HUES64 (cell line): ENCODE measurements at regions not wholly inside any gene's neighbourhood (a gene's known extent, or its start where the extent isn't known, plus 50 kb on each side); places are given as distances from the start of the nearest gene placed in this dataset.
"Not testable (repeated sequence)": the region's sequence is repeated elsewhere in the genome, so short reads cannot be mapped to it uniquely, and the experiment has no call there.

Experiments used
- H3K27ac ChIP-seq: 2 replicates; pipeline ENCODE4 v1.7.0; 2013; ENCODE audit warnings: low read depth, low read length, inconsistent platforms
- H3K27me3 ChIP-seq: 2 replicates; pipeline ENCODE4 v1.6.1; 2013; ENCODE audit warnings: mild to moderate bottlenecking, low read length; ENCODE audit not compliant: insufficient read depth
- H3K36me3 ChIP-seq: 2 replicates; pipeline ENCODE4 v1.6.1; 2013; ENCODE audit warnings: mild to moderate bottlenecking, low read length; ENCODE audit not compliant: insufficient read depth
- H3K4me1 ChIP-seq: 2 replicates; pipeline ENCODE4 v1.6.1; 2013; ENCODE audit warnings: mild to moderate bottlenecking, low read length, moderate library complexity; ENCODE audit not compliant: insufficient read depth
- H3K4me3 ChIP-seq: 2 replicates; pipeline ENCODE4 v1.5.1; 2013; ENCODE audit warnings: mild to moderate bottlenecking, low read length, moderate library complexity
- H3K9ac ChIP-seq: 2 replicates; pipeline ENCODE4 v1.6.1; 2013; ENCODE audit warnings: mild to moderate bottlenecking, low read depth, low read length
- H3K9me3 ChIP-seq: 2 replicates; pipeline ENCODE4 v1.6.1; 2013; ENCODE audit warnings: low read depth, low read length; ENCODE audit not compliant: insufficient read depth
- WGBS: fragments of 150-250, 120-280 bp; methylation state at CpG from one replicate; pipeline ENCODE4 v1.1.7; 2013; ENCODE audit warnings: missing lambda C conversion rate; 5-methylcytosine and 5-hydroxymethylcytosine counted together

DNA sequence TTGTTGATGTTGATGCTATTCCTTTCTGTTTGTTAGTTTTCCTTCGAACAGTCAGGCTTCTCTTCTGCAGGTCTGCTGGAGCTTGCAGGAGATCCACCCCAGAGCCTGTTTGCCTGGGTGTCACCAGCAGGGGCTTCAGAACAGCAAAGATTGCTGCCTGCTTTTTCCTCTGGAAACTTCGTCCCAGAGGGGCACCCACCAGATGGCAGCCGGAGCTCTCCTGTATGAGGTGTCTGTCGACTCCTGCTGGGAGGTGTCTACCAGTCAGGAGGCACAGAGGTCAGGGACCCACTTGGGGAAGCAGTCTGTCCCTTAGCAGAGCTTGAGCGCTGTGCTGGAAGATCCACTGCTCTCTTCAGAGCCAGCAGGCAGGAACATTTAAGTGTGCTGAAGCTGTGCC is 303.2 kb downstream of the ZIC1 start:
- no peaks in the 10 kb centered on the region for H3K27me3 ChIP-seq
- no peaks in the 10 kb centered on the region for H3K36me3 ChIP-seq
- no peaks in the 10 kb centered on the region for H3K4me1 ChIP-seq
- WGBS: 92% methylated on average over 5 of the region's 5 CpGs
- H3K9me3 ChIP-seq: 0 out of 2 replicates have a peak, but pooled peaks cover 3% of the 10 kb centered on the region
- H3K9ac ChIP-seq: no peak overlapping the region
- no peak overlapping the region for H3K4me3 ChIP-seq
- H3K27ac ChIP-seq: no peak overlapping the region

DNA sequence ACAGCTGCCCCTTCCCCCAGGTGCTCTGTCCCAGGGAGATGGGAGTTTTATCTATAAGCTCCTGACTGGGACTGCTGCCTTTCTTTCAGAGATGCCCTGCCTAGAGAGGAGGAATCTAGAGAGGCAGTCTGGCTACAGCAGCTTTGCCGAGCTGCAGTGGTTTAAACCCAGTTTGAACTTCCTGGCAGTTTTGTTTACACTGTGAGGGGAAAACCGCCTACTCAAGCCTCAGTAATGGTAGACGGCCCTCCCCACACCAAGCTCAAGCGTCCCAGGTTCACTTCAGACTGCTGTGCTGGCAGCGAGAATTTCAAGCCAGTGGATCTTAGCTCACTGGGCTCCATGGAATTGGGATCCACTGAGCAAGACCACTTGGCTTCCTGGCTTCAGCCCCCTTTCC is 303.6 kb downstream of the ZIC1 start:
- H3K4me3 ChIP-seq, H3K9ac ChIP-seq, H3K9me3 ChIP-seq, H3K36me3 ChIP-seq, H3K4me1 ChIP-seq, H3K27me3 ChIP-seq, H3K27ac ChIP-seq: not testable (repeated sequence)
- WGBS: 76% methylated on average over 5 of the region's 5 CpGs

DNA sequence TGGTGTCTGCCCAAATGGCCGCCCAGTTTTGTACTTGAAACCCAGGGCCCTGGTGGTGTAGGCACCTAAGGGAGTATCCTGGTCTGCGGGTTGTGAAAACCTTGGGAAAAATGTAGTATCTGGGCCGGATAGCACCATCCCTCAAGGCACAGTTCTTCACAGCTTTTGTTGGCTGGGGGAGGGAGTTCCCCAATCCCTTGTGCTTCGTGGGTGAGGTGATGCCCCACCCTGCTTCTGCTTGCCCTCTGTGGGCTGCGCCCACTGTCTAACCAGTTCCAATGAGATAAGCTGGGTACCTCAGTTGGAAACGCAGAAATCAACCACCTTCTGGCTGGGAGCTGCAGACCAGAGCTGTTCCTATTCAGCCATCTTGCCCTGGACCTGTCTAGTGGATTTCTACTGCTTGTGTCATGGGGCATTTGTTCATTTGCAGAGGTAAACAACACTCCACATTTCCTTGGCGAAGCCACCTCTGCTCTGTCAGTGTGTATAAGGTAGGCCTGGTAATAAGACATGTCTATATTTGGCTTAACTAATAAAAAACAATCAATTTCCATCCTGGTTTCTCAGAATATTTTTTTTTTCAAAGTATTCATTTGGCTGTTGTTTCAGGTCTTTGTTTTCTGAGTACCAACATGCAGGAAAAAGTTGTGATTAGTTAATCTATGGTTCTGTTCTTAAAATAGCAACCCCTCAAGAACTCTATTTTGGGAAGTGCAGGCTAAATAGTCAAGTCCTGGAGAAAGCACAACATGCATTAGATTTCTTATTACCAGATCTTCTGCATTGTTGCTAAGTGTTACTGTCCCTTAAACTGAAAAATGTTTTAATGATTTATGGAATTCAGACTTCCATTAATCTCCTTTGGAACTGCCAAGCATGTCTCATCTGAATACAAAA is 304.3 kb downstream of the ZIC1 start:
- 96% methylated on average over 6 of the region's 7 CpGs for WGBS
- H3K9ac ChIP-seq: no peak overlapping the region
- H3K9me3 ChIP-seq: 0 out of 2 replicates have a peak, but pooled peaks cover 3% of the 10 kb centered on the region
- no peaks in the 10 kb centered on the region for H3K4me1 ChIP-seq
- H3K27ac ChIP-seq: no peak overlapping the region
- H3K27me3 ChIP-seq: no peaks in the 10 kb centered on the region
- no peak overlapping the region for H3K4me3 ChIP-seq
- H3K36me3 ChIP-seq: no peaks in the 10 kb centered on the region

DNA sequence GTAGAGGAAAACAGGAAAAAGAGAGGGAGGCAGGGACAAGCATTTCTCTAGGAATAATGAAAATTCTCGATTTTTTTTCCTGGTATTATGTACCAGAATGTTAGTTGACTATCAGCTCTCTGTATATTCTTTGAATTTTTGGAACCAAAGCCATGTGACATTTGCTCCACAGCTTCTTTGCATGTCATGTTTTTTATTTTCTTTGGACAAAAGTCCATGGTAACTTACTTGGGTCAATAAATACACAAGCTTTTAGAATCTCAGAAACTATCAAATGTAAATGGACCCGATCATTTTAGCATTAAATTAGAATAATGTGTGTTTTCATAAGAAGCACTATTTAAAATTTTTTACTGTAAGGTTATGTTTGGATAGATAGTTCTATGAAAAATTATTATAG is 320.5 kb downstream of the ZIC1 start:
- WGBS: 96% methylated on average over 2 of the region's 2 CpGs

DNA sequence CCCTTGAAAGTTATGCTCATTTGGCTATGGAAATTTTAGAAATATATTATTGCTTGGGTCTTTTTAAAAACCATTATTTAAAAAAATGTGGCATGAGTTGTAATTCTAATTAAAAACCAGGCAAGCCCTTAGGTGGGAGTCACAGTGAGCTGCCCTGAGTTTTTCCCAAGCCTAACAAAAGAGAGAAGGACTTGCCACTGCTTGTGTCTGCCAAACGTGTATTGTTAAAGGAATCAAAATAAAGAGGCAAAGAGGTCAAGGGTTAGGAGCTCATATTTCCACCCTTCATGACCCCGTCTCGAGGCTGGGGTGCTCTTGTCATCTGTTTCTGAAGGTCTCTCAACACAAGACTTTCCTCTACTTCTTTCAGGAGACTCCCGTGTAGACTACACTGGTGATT is 321.1 kb downstream of the ZIC1 start:
- Histone ChIP-seq H3K9ac (no peak overlapping the region), H3K9me3 (no peaks in the 10 kb centered on the region), H3K36me3 (no peaks in the 10 kb centered on the region), H3K27ac (no peak overlapping the region), H3K4me1 (peaks cover 37% of the 10 kb centered on the region), H3K27me3 (no peaks in the 10 kb centered on the region), H3K4me3 (no peak overlapping the region)
- 36% methylated on average over 4 of the region's 4 CpGs for WGBS

More for the DNA sequence above, 320.5 kb downstream of the ZIC1 start:
- H3K36me3 ChIP-seq: no peaks in the 10 kb centered on the region
- H3K4me1 ChIP-seq: peaks cover 34% of the 10 kb centered on the region
- H3K27ac ChIP-seq: no peak overlapping the region
- no peaks in the 10 kb centered on the region for H3K27me3 ChIP-seq
- no peaks in the 10 kb centered on the region for H3K9me3 ChIP-seq
- H3K4me3 ChIP-seq: no peak overlapping the region
- no peak overlapping the region for H3K9ac ChIP-seq

DNA sequence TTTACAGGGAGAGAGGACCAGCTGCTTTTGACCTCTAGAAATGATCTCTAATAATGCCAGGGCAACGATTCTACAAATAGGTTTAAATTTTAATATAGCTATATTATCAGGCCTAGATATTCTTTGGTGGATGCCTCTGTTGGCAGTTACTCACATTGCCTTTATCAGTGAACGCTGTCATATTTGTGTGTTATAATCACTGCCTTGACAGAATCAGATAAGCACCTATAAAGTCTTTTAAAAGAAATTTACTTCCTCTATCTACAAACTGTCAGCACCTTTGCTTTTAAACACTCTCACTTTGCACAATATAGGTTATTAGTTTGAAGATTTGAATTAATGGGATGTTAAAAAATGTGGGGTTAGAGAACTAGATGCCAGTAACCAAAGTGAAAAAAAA is 324.1 kb downstream of the ZIC1 start:
- no peaks in the 10 kb centered on the region for H3K36me3 ChIP-seq
- no peak overlapping the region; the same call in 1 of the 2 replicates for H3K27ac ChIP-seq
- H3K4me3 ChIP-seq: no peak overlapping the region
- peaks cover 46% of the 10 kb centered on the region for H3K4me1 ChIP-seq
- H3K27me3 ChIP-seq: no peaks in the 10 kb centered on the region
- H3K9me3 ChIP-seq: no peaks in the 10 kb centered on the region
- 100% methylated on average over 1 of the region's 2 CpGs for WGBS
- no peak overlapping the region for H3K9ac ChIP-seq

DNA sequence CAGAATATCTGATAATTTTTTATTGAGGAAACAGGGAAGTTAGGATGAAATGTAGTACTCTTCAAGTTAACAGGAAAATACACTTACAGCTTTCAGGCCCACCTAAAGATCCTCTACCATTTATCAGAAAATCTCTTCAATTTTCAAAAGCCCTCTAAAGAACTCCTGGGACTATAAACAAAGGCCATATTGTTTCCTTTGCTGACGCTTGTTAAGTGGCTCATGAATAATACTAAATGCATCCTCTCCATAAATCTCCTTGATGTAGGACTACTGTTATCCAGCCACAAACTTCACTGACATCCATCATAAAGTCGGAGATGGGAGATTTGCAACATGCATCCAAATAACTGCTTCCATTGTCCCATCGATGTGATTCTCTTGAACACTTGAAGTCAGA is 326.5 kb downstream of the ZIC1 start:
- Histone ChIP-seq H3K27ac (no peak overlapping the region), H3K36me3 (no peaks in the 10 kb centered on the region), H3K27me3 (no peaks in the 10 kb centered on the region), H3K4me3 (no peak overlapping the region), H3K4me1 (peaks cover 37% of the 10 kb centered on the region), H3K9me3 (no peaks in the 10 kb centered on the region), H3K9ac (no peak overlapping the region)
- WGBS: 61% methylated on average over 2 of the region's 3 CpGs

DNA sequence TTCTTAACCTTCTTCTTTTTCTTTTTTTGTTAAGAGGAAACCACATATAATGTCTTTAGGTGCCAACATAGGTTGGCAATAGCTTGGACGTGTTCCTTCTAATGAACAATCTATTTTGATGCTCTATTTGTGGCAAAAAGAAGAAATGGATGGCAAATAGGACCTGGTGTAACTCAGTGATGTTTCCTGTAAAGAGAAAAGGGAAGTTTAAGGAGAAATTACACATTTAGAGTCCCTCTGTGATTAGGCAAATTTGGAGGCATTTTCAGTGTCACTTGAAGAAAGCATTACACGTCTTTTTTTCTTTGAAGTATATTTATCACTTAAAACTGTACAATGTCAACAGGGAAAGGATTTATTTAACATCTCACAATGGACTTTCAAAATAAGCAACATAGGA is 327.1 kb downstream of the ZIC1 start:
- no peak overlapping the region for H3K4me3 ChIP-seq
- no peaks in the 10 kb centered on the region for H3K36me3 ChIP-seq
- H3K9me3 ChIP-seq: no peaks in the 10 kb centered on the region
- H3K4me1 ChIP-seq: peaks cover 31% of the 10 kb centered on the region
- 93% methylated on average over 1 of the region's 2 CpGs for WGBS
- H3K9ac ChIP-seq: no peak overlapping the region
- no peak overlapping the region for H3K27ac ChIP-seq
- no peaks in the 10 kb centered on the region for H3K27me3 ChIP-seq

DNA sequence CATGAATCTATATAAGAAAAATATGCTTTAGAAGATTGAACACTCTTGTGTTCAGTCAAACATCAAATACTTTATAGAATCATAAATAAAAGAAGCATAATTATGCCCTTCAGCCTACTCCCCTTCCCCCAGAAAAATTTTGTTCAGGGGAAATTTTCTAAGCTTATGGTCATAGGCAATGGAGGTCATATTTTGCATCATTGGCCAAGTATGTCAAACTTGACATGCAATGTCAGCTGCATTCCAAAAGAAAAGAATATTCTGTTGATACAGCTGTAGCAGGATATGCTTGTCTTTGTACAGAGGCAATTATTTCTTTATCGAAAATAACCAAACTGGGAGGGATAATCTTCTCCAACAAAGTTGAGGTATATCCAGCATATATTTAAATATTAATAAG is 328.2 kb downstream of the ZIC1 start:
- Histone ChIP-seq H3K4me1 (peaks cover 20% of the 10 kb centered on the region), H3K27ac (no peak overlapping the region), H3K9ac (no peak overlapping the region), H3K9me3 (no peaks in the 10 kb centered on the region), H3K27me3 (no peaks in the 10 kb centered on the region), H3K36me3 (no peaks in the 10 kb centered on the region), H3K4me3 (no peak overlapping the region)
- 86% methylated on average over 1 of the region's 1 CpG for WGBS

DNA sequence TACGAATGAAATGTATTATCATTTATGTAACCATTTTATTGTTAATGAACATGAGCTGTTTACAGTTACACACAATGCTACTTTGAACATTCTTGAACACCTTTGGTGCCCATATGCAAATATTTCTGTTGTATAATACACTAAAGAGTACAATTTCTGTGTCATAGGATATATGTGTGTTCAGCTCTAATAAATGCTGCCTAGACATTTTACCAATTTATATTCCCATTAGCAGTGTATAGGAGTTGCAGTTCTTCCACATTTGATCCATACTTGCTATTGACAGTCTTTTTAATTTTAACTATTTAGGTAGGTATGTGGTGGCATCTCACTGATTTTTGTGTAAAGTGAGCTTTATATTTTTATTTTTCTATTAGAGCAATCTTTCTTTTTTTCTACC is 331.8 kb downstream of the ZIC1 start:
- Histone ChIP-seq H3K36me3 (no peaks in the 10 kb centered on the region), H3K9me3 (no peaks in the 10 kb centered on the region), H3K27ac (no peak overlapping the region), H3K4me3 (no peak overlapping the region), H3K4me1 (peaks cover 3% of the 10 kb centered on the region; the same call in 1 of the 2 replicates), H3K9ac (no peak overlapping the region), H3K27me3 (no peaks in the 10 kb centered on the region)
- no CpG with 5 or more reads among the region's 1 CpG for WGBS

DNA sequence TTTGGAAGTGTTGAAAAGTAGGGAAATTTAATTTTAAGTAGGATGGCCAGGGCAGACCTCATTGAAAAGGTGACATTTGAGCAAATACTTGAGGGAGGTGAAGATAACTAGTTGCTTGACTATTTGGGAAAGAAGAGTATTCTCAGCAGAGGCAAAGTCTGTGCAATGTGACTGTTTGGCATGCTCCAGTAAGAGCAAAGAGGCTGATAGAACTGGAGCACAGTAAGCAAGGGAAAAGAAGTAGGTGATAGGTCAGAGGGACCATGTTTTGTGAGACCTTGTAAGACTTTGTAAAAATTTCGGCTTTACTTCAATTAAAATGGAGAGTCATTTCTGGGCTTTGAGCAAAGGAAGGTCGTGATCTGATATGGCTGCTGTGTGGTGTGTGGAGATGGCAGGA is 335.8 kb downstream of the ZIC1 start:
- Histone ChIP-seq H3K27ac (no peak overlapping the region), H3K9me3 (no peaks in the 10 kb centered on the region), H3K36me3 (no peaks in the 10 kb centered on the region), H3K27me3 (no peaks in the 10 kb centered on the region), H3K4me1 (no peaks in the 10 kb centered on the region), H3K4me3 (no peak overlapping the region), H3K9ac (no peak overlapping the region)
- 81% methylated on average over 2 of the region's 2 CpGs for WGBS
